ENCODE measurements at regions not wholly inside any gene's neighbourhood (a gene's known extent, or its start where the extent isn't known, plus 50 kb on each side); places are given as distances from the start of the nearest gene placed in this dataset.

GRCh38 chr4:36013206-36013605 is 231.1 kb downstream of the ARAP2 start:
- Histone ChIP-seq H3K4me1 (ENCODE audit: insufficient read depth, low read length, poor library complexity, severe bottlenecking) (no peaks in the 10 kb centered on the region), H3K9me3 (ENCODE audit: low read depth, low read length, poor library complexity, severe bottlenecking) (no peaks in the 10 kb centered on the region), H3K27ac (ENCODE audit: low read depth, low read length, poor library complexity, severe bottlenecking) (no peak overlapping the region), H3K36me3 (ENCODE audit: insufficient read depth, low read length, poor library complexity, severe bottlenecking) (no peaks in the 10 kb centered on the region), H3K4me3 (ENCODE audit: low read depth, low read length, poor library complexity, severe bottlenecking) (no peak overlapping the region), H3K27me3 (replicated peaks; ENCODE audit: insufficient read depth, low read depth, low read length, poor library complexity) (no peaks in the 10 kb centered on the region)
- CTCF ChIA-PET: no interaction called here
- POLR2A ChIA-PET (ENCODE audit: low non-redundant PET): no interaction called here
- no peak for DNase-seq (ENCODE audit: low spot score)
- intact Hi-C loops (cut with micrococcal nuclease; ENCODE audit: unreplicated experiment): no loop called here
- TF ChIP-seq EZH2 (IDR thresholded peaks at IDR 0.05; ENCODE audit: borderline replicate concordance, low read depth, low read length, poor library complexity, severe bottlenecking): no peak
- TF ChIP-seq, protein P1, sequence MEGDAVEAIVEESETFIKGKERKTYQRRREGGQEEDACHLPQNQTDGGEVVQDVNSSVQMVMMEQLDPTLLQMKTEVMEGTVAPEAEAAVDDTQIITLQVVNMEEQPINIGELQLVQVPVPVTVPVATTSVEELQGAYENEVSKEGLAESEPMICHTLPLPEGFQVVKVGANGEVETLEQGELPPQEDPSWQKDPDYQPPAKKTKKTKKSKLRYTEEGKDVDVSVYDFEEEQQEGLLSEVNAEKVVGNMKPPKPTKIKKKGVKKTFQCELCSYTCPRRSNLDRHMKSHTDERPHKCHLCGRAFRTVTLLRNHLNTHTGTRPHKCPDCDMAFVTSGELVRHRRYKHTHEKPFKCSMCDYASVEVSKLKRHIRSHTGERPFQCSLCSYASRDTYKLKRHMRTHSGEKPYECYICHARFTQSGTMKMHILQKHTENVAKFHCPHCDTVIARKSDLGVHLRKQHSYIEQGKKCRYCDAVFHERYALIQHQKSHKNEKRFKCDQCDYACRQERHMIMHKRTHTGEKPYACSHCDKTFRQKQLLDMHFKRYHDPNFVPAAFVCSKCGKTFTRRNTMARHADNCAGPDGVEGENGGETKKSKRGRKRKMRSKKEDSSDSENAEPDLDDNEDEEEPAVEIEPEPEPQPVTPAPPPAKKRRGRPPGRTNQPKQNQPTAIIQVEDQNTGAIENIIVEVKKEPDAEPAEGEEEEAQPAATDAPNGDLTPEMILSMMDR (conservative IDR thresholded peaks at IDR 0.05; ENCODE audit: low read depth, low read length): no peak
- BruUV-seq (replicated peaks): no TSS peak
